NCI-H345 (cell line): ENCODE measurements at regions not wholly inside any gene's neighbourhood (a gene's known extent, or its start where the extent isn't known, plus 50 kb on each side); places are given as distances from the start of the nearest gene placed in this dataset.

Experiments used
- DNase-seq: peaks from one replicate; lab custom pipeline; 2025; lab: John Stamatoyannopoulos, UW

- no peak for DNase-seq
These were observed 119.9 kb downstream of the ADCYAP1R1 start for GRCh38 chr7:31171984-31172383.

- no peak for DNase-seq
These were observed 119.2 kb downstream of the ADCYAP1R1 start for GRCh38 chr7:31171216-31171785.
